Peyer's patch (tissue), 4 donors: ENCODE measurements at regions not wholly inside any gene's neighbourhood (a gene's known extent, or its start where the extent isn't known, plus 50 kb on each side); places are given as distances from the start of the nearest gene placed in this dataset.

Experiments used
- CTCF ChIP-seq, 6 experiments: fragments of 450-650 bp in 4 of 6; fragments of 200-600 bp in 2 of 6; sonication (generic) in 1 of 6; IDR thresholded peaks; one replicate each; pipeline ENCODE4 v1.5.1; 2017 to 2019; ENCODE audit warnings: antibody characterized with exemption in 6 of 6, mild to moderate bottlenecking in 3 of 6, moderate library complexity in 1 of 6
- POLR2A ChIP-seq, 2 donors: fragments of 450-650 bp; IDR thresholded peaks; one replicate each; pipeline ENCODE4 v1.5.1; 2017; ENCODE audit warnings: antibody characterized with exemption in 2 of 2, mild to moderate bottlenecking in 2 of 2, moderate library complexity in 2 of 2

- no peak for TF ChIP-seq CTCF (IDR thresholded peaks at IDR 0.05)
- no peak for TF ChIP-seq POLR2A (IDR thresholded peaks at IDR 0.05)
These were observed 233.4 kb upstream of the SETMAR start for GRCh38 chr3:4069796-4070195.
